Ureter (tissue), 1 donor: ENCODE measurements at regions not wholly inside any gene's neighbourhood (a gene's known extent, or its start where the extent isn't known, plus 50 kb on each side); places are given as distances from the start of the nearest gene placed in this dataset.

ENCODE experiments used
- DNase-seq: peaks from one replicate; pipeline ENCODE4 v3.0.0-alpha.2; 2020; ENCODE audit warnings: low spot score
- donor health status: DM: yes; HTN: yes; CAD: no.

DNA sequence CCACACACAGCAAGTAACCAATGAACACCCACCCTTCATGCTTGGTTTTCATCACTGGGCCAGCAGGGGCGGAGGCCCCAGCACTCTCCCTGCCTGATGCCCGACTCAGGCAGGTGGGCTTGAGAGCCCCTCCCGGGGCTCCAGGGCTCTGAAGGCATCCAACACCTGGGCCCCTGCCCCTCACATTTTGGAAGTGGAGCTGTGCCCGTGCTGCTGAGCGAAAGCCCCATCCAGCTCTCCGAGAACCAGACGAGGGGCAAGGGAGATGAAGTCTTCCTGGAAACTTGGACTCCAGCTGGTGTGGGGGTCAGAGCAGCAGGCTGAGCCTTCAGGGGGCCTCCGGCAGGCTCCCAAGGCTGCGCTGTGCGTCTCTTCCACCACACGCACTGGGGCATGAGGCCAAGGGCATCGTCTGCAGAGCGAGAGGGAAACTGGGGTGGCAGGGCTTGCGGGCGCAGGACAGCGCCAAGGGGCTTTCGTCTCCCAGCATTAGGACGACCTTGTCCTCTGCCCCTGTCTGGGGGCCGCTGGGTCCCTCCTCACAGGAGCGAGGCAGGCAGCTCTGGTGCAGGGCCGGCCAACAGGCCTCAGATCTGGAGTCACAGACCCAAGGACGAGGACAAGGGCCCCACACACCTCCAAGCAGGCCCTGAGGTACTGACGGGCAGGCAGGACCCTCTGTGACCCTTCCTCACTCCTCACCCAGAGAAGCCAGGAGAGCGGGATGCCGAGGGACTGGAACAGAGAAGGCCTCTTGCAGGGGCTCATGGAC, 108.3 kb upstream of the FAM20C start:
- DNase-seq, result no peak

DNA sequence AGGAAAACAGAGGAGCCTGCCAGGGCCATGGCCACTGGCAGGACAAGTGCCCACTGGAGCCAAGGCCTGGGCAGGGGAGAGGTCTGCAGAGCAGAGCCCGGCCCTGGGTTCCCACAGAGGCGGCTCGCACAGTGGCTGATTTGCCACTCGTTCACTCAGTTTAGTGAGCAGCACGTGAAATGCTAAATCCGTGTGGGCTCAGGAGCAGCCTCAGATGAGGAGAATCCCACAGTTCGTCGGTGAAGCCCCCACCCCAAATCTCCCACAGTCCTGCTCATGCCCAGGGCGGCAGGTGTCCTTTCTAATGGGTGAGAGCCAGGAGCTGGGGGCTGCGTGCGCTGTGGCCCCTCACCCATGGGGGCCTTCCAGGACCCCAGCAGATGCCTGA, 107.7 kb upstream of the FAM20C start:
- DNase-seq, result no peak

DNA sequence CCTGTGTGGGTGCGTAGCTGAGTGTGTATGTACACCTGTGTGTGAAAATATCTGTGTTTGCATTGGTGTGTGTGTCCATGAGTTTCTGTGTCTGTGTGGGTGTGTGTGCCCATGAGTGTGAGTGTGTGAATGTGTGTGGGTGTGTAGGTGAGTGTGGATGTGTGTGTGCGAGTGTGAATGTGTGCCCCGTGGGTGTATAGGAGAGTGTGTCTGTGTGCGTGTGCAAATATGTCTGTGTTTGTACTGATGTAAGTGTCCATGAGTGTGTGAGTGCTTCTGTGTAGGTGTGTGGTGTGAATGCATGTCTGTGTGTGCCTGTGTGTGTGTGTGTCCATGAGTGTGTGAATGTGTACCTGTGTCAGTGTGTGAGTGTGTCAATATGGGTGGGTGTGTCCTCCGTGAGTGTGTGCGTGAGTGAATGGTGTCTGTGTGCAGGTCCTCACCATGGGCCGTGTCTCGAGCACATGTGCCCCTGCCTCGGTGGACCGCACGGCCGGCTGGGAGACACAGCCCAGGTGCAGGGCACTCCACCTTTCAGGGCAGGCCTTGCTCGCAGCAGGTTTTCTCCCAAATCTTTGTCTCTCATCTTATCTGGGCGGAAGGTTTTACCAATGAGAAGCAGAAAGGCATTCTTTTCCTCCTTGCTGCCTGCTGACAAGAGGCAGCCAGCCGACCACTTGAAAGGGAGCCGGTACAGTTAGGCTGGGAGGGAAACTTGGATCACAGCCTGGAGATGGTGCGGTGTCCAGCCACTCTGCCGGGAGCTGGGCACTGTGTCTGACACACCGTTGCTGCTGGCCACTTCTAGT, 107.1 kb upstream of the FAM20C start:
- DNase-seq, result no peak

DNA sequence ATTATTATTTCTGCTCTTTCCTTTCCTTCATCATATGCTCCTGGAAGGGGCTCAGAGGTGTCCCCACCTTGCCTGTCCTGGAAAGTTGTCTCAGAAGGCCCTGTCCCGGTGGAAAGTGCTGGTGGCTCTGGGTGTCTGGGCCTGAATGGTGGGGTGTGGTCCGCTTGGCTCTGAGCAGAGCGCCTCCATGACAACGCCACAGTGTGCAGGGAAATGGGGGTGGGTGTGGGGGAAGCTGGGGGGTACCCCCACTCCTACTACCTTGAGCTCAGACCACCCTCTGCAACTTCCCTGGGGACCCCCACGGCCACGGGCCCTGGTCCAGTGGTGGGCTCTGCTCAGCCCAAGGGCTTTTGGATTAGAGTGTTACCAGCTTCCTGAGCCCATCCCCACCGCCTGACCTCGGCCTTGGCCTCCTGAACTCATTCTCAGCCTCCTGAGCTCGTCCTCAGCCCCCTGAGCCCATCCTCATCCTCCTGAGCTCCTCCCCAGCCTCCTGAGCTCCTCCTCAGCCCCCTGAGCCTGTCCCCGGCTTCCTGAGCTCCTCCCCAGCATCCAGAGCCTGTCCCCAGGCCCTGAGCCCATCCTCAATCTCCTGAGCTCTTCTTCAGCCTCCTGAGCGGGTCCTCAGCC, 106.4 kb upstream of the FAM20C start:
- DNase-seq, result no peak

DNA sequence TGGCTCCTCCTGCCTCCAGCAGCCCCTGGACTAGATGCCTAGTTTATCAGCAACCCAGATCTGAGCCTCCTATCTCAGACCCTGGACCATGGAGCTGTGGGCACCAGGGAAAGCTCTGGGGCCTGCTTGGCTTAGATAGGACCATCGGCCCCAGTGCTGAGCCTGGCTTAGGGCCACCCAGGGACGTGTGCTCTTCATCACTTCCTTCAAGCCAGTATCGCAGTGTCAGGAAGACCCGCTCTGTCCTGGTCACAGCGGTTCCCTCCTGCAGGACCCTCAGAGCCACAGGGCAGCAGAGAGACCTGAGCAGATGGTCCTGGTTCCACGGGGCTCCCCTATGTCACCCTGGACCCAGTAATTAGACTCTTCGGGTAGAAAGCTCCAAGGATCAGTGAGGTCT, 105.7 kb upstream of the FAM20C start:
- no peak for DNase-seq

DNA sequence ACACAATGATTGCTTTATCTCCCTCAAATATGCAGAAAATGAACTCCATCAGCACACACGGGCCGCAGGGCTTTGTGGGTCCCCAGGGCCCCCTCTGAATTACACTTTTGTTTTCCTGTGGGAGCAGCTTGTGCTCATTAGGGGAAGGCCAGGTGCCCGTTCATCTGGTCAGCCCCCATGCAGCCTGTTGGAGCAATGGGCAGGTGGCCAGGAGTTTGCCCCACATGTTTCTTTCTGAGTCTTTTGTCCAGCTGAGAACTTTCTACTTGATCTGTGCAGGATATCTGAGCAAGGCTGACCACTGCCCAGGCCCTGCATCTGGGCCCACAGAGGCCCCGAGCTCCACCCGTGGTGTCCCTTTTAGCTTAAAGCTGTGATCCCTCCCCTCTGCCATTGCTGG, 105.3 kb upstream of the FAM20C start:
- DNase-seq, result no peak

DNA sequence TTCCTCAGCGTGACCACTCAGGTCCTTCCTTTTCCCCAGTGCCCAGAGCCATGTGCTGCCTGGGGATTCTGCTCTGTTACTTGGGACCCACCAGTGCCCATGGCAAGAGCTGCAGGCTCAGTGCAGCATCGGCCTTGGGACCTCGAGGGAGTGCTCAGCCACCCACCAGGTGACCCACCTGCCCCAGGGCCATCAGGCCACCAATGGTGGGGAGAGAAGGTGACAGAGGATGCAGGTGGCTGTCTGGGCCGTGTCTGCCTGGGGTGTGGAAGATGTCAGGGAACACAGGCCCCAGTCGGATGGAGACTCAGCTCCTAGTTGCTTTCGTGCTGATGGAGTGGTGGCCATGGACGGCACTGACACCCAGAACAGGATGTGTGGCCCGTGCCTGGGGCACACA, 104.7 kb upstream of the FAM20C start:
- no peak for DNase-seq

DNA sequence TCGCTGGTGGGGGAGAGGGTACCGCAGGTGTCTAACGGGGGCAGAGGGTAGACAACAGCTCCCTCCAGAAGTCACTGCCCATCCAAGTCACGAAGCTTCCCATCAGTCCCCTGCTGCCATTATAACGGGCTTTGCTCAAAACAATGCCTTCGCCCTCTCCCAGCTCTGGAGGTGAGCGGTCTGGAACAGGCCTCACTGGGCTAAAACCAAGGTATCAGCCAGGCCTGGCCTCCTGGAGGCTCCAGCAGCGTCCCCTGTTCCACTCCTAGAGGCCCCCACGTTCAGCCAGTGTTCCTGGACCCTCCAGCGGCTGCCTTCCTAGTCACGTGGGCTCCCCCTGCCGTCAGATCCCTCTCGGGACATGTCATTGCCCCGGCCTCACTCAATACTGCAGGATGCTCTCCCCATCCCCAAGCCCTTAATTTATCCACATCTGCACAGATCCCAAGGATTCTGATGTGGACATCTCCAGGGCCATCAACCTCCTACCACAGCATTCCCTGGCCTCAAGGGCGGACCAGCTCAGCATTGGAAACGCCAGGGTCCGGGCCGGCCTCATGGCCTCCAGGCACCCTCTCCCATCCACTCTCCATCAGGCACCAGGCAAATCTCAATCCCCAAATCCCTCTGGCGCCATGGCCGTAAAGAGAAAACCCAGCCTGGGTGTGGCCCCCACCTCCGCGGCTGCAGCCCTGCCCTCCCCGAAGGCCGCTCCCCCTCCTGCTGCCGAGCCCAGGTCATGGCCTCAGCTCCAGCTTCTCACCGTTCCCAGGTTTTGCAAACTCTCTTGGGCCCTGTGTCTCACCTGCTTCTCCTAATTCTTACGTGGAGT, 104.1 kb upstream of the FAM20C start:
- DNase-seq, result no peak

DNA sequence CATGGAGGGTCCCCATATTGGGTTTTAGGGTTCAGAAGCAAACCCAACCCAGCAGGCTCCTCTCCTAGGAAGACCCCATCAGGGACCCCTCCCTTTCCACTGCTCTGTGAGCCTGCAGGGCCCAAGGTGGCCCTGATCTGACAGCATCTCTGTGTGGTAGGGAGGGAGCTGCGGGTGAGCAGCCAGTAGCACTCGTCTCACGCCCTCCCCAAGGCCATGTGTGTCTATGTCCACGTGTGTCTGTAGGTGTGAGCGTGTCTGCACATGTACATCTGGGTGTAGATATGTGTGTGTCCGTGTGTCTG, 103.5 kb upstream of the FAM20C start:
- no peak for DNase-seq

DNA sequence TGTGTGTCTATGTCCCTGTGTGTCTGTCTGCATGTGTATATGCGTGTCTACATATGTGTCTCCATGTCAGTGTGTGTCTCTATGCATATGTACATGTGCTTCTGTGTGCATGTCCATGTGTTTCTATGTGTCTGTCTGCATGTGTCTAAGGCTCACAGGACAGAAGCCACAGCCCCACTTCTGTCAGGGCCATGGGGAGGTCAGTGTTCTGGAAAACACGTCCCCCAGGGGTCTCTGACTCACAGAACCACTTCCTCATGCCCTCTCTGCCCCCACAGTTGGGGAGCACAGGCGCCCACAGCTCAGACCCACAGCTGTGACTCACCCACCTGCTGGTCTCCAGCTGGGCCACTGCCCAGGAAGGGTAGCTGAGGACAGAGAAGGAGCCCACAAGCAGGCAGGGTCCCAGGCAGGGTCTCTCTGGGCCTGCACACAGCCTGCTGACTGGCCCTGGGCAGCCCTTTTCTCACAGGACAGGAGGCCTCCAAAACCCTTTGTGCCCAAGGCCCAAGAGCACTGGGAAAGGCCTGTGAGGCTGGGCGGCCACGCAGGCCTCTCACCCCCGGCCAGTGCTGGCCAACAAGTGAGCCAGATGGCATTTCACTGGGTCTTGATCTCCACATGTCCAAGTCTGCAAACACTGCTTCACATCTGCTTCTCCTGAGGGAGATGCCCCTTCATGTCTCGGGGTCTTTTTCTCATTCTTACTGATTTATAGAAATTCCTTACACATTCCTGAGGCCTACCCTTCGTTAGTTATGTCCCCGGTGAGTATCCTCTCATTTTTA, 102.9 kb upstream of the FAM20C start:
- no peak for DNase-seq

DNA sequence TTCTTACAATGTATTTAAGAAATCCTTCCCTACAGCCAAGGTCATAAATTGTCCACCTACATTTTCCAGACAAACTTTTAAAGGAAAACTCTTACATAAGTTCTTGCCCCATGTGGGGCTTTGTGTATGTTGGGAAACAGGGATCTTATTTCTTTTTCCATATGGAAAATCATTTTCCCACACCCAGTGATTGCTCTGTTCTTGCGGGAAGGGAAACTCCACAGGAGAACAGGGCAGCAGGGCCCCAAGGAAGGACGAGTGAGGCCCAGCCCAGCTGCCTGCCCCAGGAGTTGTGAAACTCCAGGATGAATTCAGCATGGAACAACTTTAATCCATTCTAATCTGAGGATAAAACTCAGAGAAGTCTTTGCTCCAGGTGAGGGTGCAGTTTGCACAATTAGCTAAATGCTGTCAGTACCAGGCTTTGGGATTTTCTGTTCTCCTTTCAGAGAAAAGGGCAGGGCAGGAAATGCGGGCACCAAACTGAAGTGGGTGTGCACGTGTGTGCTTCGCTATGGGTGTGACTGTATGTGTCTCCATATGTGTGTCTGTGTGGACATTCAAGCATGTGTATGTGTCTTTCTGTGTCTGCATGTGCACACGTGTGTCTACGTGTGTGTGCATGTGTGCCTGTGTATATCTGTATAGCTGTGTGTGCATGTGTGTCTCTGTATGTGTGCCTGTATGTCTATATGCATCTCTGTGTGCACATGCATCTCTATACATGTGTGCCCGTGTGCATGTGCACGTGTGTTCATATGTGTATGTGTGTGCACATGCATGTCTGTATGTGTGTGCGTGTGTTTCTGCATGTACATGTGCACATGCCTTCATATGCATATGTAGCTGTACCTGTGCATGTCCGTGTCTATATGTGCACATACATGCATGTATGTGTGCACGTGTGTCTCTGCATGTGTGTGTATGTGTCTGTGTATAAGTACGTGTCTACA, 102.0 kb upstream of the FAM20C start:
- no peak for DNase-seq

DNA sequence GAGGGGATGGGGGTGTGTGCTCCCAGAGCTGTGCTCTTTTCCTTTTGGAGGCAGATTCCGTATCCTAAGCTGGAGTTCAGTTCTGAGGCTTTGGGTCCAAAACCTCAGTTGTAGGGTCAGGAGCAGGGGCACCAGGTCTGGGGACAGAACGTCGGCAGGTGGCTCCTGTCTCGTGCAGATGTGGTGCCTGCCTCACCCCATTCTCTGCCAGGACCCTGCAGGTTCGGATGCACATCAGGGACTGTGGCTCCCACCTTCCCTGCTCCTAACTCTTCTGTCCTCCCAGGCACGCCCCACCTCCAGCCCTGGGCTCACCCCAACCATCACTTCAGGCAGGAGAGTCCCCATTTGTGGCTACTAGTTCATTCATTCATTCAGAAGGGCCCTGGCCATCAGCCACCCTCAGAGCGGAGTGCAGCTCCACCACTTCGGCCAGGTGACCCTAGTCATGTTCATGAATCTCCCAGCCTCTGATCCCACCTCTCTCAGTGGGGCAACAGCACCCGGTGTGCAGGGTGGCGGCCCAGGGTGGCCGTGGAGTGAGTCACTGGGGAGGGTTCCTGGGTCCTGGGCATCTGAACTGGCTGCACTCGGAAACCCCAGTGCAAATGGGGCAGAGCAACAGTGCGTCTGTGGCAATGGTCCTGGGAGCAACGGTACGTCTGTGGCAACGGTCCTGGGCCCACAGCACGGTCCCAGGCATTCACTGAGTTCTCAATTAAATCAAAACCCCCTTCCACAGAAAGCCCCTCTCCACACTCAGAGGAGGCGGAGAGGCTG, 100.8 kb upstream of the FAM20C start:
- DNase-seq, result no peak

DNA sequence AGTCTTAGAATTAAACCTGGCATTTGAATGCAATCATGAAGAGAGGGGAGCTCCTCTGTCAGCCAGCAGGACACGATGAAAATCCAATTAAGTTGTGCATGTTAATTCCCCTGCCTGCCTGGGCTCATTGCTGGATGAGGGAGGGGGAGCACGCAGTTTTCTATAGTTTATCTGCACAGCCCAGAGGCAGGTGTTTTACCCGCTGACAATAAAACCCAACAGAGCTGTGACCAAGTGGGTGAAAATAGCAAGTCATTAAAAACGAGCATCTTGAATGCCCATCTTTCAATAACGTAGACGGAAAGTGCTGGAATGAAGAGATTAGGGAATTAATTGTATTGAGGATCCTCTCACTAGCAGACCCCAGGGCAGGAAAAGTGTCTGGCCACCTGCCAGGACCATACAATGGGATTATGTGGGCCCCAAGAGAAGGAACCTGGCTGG, 100.1 kb upstream of the FAM20C start:
- DNase-seq, result no peak

DNA sequence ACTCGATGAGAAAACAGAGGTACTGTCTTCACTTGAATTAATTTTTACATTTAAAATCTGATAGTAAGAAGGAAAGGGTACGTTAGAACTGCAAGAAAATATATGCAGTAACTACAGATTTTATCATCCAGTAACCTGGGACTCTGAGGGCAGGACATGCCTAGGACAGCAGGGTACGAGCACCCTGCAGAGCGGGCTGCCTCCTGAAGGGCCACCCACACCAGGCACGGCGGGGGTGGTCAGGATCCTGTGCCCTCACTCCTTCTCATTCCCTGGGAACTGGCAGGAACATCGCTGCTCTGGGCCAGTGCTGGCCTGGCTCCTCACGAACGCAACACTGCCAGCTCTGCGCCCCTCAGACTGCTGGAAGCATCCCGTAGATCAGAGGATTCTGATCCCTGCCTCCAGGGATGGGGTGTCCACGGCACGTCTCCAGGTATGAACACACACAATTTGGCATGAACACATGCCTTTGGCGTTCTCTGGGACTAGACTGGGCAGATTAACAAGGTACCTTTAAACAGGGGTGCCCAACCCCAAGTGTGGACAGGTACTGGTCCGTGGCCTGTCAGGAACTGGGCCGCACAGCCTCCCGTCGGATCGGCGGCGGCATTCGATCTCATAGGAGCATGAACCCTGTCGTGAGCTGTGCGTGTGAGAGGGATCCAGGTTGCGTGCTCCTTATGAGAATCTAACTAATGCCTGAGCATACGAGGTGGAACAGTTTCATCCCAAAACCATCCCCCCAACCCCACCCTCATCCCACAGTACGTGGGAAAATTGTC, 99.3 kb upstream of the FAM20C start:
- DNase-seq, result no peak

DNA sequence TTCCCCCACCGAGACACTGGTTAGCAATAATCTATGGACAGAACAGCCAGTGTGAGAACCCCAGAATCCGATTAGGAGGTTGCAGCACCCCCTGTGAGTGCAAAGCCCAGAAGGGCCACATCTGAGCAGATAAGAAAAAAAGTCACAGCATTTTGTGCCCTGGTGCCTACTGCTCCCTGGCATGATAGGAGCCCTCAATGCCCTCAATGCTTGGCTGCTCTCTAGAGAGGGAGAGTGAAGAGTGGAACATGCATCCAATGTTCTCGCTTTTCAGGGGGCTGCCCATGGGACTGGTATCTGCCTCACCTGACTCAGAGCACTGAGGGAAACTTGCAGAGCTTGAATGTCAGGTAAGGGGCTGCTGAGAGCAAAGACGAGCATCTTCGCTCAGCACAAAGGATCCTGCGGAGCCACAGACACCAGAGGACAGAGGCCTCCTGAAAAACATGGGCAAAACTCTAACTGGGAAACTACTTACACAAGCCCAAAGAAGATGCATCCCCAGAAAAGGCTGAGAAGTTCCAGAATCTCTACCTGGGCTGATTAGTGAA, 98.0 kb upstream of the FAM20C start:
- no peak for DNase-seq

DNA sequence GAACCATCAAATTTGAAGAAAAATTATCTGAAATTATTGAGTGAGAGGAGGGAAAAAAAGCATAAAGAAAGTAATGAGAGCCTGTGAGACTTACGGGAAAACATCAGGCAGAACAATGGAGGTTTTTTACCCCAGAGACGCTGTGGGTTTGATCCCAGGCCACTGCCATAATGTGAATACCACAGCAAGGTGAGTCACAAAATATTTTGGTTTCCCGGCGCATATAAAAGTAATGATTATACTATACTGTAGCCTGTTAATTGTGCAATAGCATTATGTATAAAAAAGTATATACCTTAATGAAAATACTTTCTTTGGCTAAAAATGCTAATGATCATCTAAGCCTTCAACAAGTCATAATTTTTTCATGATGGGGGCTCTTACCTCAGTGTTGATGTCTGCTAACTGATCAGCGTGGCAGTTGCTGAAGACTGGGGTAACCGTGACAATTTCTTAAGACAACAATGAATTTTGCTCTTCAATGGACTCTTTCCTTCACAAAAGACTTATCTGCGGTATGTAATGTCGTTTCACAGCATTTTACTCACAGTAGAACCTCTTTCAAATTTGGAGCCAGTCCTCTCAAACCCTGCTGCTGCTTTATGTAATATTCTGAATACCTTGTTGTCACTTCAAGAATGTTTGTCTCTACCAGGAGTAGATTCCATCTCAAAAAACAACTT, 97.0 kb upstream of the FAM20C start:
- DNase-seq, result no peak

DNA sequence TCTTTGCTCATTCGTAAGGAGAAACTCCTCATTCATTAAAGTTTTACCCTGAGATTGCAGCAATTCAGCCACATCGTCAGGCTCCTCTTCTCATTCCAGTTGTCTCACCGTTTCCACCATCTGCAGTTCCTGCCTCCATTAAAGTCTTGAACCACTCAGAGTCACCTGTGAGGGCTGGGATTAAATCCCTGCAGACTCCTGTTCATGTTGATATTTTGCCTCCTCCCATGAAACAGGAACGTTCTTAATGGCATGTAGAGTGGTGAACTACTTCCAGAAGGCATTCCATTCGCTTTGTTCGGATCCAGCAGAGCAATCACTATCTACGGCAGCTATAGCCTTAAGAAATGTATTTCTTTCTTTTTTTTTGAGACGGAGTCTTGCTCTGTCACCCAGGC, 96.5 kb upstream of the FAM20C start:
- DNase-seq, result no peak

DNA sequence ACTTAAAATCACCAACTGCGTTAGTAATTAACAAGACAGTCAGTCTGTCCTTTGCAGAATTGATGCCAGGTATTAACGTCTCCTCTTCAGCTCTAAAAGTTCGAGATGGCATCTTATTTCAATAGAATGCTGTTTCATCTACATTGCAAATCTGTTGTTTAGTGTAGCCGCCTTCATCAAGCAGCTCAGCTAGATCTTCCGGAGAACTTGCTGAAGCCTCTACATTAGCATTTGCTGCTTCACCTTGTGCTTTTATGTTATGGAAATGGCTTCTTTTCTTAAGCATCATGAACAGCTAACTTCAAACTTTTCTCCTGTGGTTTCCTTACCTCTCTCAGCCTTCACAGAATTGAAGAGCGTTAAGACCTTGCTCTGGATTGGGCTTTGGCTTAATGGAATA, 95.5 kb upstream of the FAM20C start:
- DNase-seq, result no peak
